VCaP (cell line): ENCODE measurements at regions not wholly inside any gene's neighbourhood (a gene's known extent, or its start where the extent isn't known, plus 50 kb on each side); places are given as distances from the start of the nearest gene placed in this dataset.

ENCODE experiments used
- H3K27ac ChIP-seq: fragments of 450-650 bp; 2 replicates; pipeline ENCODE4 v1.5.1; 2017
- TF ChIP-seq, protein P1 (sequence below): fragments of 450-650 bp; conservative IDR thresholded peaks from 2 replicates; pipeline ENCODE4 v1.5.1; 2017; ENCODE audit warnings: mild to moderate bottlenecking, moderate library complexity

DNA sequence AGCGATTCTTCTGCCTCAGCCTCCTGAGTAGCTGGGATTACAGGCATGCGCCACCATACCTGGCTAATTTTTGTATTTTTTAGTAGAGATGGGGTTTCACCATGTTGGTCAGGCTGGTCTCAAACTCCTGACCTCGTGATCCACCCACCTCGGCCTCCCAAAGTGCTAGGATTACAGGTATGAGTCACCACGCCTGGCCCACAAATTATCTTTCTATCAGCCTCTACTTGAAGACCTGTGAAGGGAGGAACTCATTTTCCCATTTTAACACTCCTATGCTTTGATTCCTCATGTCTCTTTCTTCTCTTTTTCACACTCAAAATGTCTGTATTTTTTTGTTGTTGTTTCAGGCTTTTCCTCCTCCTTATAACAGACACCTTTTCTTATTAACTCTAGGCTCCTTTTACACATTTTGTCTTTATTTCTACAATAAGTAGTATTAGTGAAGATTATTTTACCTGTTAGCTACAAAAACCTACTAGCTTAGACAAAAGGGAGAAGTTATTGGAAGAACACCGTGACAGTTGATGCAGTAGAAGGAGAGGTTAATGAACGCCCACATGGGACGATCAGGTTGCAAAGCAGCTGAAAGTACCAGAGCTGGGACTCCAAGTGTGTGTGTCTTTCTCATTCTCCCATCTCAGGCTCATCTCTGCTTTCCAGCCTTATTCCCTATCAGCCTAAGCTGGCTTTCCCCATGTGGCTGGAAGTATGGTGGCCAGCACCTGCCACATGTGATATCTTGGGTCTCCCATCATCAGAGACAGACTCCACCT lies 97.6 kb upstream of the AGAP1 start:
- TF ChIP-seq, protein P1, sequence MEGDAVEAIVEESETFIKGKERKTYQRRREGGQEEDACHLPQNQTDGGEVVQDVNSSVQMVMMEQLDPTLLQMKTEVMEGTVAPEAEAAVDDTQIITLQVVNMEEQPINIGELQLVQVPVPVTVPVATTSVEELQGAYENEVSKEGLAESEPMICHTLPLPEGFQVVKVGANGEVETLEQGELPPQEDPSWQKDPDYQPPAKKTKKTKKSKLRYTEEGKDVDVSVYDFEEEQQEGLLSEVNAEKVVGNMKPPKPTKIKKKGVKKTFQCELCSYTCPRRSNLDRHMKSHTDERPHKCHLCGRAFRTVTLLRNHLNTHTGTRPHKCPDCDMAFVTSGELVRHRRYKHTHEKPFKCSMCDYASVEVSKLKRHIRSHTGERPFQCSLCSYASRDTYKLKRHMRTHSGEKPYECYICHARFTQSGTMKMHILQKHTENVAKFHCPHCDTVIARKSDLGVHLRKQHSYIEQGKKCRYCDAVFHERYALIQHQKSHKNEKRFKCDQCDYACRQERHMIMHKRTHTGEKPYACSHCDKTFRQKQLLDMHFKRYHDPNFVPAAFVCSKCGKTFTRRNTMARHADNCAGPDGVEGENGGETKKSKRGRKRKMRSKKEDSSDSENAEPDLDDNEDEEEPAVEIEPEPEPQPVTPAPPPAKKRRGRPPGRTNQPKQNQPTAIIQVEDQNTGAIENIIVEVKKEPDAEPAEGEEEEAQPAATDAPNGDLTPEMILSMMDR, result no peak

DNA sequence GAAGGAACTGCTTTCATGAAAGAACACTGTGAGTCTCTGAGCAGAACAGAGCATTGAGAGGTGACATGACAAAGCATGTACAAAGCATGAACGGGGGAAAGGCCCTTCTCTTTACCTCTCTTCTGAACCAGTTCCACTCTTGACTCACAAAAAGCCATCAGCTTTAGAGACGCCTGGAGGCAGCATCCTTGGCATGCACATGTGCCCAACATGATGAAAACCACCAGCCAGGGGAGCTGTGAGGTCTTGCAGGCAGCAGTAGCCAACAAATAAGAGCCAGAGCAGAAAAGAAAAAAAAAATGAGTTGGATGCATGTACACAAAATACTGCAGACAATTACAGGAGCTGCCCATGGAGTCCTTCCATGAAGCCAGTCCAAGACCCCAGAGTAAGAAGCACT lies 95.5 kb upstream of the AGAP1 start:
- no peak overlapping the region for H3K27ac ChIP-seq
- TF ChIP-seq, protein P1, result no peak

More for the DNA sequence above, 97.6 kb upstream of the AGAP1 start:
- no peak overlapping the region for H3K27ac ChIP-seq

DNA sequence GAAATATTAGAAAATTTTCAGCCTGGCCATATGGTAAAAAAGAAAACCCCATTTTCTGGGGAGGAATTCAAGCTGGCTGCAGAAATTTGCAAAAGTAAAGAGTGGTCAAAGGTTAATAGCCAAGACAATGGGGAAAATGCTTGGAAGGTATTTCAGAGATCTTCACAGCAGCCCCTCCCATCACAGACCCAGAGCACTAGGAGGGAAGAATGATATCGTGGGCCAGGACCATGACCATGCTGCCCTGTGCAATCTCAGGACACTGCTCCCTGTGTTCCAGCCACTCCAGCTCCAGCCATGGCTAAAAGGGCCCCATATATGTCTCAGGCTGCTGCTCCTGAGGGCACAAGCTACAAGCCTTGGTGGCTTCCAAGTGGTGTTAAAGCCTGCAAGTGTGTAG lies 93.9 kb upstream of the AGAP1 start:
- TF ChIP-seq, protein P1, result no peak
- H3K27ac ChIP-seq, result no peak overlapping the region

DNA sequence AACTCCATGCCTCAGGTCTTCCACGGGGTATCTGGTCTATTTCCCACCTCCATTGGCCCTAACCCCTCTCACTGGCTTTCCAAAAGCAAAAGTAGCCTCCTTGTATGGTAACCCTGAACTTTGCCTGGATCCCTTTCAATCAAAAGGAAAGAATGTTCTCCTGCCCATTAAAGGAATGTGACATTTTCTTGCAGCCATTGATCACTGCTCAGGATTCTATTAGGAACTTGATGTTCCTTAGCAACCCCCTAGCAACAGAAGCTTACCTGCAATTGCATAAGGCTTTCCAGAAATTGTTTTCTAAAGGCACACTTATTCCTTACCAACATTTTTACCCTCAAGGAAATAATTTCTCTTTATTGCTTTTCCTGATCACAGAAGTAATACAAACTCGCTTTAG lies 91.4 kb upstream of the AGAP1 start:
- TF ChIP-seq, protein P1, result no peak
- no peak overlapping the region for H3K27ac ChIP-seq

DNA sequence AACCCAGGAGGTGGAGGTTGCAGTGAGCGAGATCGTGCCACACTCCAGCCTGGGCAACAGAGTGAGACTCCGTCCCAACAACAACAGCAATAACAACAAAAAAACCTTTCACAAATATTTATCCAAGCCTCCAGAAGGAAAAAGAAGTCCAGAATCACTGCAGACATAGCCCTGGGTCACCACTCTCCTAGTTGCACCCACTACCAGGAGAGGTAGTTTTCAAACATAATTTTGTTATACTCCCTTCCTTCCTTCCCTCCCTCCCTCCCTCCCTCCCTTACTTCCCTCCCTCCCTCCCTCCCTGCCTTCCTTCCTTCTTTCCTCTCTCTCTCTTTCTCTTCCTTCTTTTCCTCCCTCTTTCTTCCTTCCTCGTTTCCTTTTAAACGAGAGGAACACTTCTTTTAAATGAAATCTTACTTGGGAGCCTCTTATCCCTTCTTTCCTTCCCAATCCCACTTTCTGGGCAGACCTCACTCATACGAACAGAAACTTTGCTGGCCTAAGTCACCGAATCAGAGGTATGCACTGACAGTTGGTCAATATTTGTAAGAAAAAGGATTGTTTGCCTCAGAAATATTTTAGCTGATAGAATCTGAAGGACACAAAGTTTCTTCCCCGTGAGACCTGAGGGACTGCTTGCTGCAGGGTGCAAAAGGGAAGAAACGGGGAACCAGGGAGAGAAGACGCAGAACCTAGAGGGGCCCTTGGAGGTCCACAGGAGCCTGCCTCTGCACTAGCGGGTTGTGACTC lies 88.1 kb upstream of the AGAP1 start:
- H3K27ac ChIP-seq, result no peak overlapping the region
- TF ChIP-seq, protein P1, result no peak

DNA sequence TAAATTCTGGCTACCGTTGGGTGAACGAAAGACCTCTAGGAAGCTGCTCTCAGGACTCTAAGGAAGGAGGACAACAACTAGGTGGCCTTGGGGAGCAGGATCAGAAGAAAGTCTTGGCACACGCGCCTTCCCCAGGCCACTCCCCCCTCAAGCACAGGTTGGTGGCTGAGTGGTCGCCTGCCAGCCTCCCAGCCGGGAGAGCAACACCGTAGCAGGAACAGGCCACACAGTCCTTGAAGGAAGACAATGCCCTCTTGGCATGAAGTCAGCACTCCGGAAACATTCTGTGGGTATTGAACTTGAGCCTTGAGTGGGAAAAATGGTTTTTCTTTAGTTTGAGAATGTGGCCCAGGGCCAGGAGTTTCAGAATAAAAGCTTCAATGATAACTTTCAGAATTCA lies 87.4 kb upstream of the AGAP1 start:
- TF ChIP-seq, protein P1, result no peak
- no peak overlapping the region for H3K27ac ChIP-seq

DNA sequence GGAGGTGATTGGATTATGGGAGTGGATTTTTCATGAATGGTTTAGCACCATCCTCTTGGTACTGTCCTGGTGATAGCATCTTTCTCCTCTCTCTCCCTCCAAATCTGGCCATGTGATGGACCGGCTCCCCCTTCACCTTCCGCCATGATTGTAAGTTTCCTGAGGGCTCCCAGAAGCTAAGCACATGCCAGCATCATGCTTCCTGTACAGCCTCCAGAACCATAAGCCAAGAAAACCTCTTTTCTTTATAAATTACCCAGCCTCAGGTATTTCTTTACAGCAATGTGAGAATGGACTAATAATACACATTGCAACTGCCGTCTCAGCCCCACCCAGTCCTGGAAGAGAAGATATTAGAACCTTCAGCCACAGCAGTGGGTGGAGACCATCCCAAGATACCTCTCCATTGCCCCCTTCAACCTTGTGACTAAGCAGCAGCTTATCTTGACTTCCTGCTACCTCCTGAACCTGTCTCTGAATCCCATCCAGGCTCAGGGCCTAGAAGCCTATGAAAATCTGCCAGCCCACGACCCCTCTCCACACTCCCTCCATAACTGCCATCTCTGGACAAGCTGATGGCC lies 81.8 kb upstream of the AGAP1 start:
- TF ChIP-seq, protein P1, result no peak
- H3K27ac ChIP-seq, result no peak overlapping the region
